ENCODE measurements at regions not wholly inside any gene's neighbourhood (a gene's known extent, or its start where the extent isn't known, plus 50 kb on each side); places are given as distances from the start of the nearest gene placed in this dataset.

DNA sequence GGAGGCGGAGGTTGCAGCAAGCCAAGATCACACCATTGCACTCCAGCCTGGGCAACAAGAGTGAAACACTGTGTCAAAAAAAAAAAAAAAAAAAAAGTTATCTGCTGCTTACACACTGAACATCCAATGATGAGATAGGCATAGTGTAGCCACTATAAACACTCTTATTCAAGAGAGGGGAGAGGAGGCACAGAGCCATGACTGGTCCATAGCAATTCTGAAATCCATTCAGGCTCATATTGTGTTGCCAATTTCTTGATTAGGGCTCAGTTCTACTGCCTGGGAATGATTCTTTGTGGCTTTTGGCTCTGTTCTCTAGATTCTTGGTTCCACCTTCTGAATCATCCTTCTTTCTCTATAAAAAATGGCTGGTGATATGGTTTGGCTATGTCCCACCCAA lies 136.1 kb downstream of the ZFP36L2 start:
- H3K4me1 Mint-ChIP-seq = peaks cover 16 to 31% (median 27%) of the 10 kb centered on the region in 4 donors
- H3K36me3 Mint-ChIP-seq = peaks cover 20 to 29% (median 22%) of the 10 kb centered on the region in 3 donors
- no peaks in the 10 kb centered on the region for H3K27me3 Mint-ChIP-seq
- no peak for DNase-seq
- no peak for ATAC-seq
- POLR2A ChIA-PET = no interaction called here
- peaks cover 0 to 12% (median 4%) of the 10 kb centered on the region in 9 donors for H3K9me3 Mint-ChIP-seq
- H3K27ac Mint-ChIP-seq = peak overlapping the region in 1 of 10 donors; percentile 53
- H3K4me3 Mint-ChIP-seq = no peak overlapping the region

DNA sequence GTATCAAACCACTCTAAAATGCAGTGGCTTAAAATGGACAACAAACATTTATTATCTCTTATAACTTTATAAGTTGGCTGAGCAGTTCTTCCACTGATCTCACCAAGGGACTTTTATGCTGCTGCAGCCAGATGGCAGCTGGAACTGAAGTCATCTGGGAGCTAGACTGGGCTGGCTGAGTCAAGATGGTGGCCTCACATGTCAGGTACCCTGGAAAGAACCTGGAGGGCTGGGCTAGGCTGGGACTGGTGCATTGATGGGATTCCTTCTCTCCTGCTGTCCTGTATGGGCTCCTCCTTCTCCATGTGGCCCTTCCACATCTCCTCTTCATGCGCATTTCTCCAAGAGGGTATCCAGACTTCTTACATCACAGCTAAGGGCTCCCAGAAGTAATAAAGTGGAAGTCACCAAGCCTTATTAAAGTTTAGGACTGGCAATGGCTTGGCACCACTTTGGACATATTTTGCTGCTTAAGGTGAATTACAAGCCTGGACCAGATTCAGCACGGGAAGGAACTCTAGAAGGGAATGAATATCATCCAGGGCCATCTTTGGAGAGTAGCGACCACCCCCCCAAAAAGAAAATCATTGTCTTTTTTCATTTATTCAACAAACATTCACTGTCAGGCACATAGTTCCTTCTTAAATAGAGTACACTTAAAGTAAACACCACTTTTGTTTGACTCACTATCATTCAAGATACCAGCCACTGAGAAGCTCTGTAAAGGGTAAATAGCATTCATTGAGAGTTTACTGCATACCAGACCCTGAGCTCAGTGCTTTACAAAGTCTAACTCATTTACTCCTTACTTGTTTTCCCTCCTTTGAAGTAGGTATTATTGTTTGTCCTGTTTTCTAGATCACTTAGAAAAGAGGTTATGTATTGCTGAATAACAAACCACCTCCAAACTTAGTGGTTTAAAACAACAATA lies 138.0 kb downstream of the ZFP36L2 start:
- Mint-ChIP-seq H3K27me3 (no peaks in the 10 kb centered on the region), H3K9me3 (peaks cover 0 to 12% (median 2%) of the 10 kb centered on the region in 9 donors), H3K27ac (no peak overlapping the region), H3K4me1 (peaks cover 25 to 49% (median 43%) of the 10 kb centered on the region in 4 donors), H3K36me3 (peaks cover 11 to 15% (median 14%) of the 10 kb centered on the region in 3 donors), H3K4me3 (no peak overlapping the region)
- POLR2A ChIA-PET = interaction anchor here (0.8 kb wide), 1 partner anchor 18 kb away, joined by 3 read pairs; no protein-coding TSS in a partner anchor
- peak in 1 of 10 donors; percentile 10 for DNase-seq
- no peak for ATAC-seq

DNA sequence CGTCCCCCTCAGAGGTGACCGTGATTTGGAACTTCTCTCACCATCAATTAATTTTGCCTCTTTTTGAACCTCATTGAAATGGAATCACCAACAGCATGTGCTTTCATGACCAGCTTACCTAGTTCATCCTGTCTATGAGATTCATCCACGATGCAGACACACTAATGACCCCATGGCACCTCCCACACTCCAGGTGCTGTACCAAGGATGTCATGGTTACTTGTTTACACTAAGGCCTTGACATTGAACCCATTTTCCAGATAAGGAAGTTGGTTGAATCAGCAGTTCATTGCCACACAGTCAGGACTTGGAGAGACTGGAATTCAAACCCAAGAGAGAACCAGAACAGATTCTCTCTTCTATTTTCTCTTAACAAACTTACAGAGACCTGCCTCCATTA lies 139.0 kb downstream of the ZFP36L2 start:
- peak overlapping the region in 5 of 10 donors; percentile 1 to 81 (median 42) for H3K27ac Mint-ChIP-seq

DNA sequence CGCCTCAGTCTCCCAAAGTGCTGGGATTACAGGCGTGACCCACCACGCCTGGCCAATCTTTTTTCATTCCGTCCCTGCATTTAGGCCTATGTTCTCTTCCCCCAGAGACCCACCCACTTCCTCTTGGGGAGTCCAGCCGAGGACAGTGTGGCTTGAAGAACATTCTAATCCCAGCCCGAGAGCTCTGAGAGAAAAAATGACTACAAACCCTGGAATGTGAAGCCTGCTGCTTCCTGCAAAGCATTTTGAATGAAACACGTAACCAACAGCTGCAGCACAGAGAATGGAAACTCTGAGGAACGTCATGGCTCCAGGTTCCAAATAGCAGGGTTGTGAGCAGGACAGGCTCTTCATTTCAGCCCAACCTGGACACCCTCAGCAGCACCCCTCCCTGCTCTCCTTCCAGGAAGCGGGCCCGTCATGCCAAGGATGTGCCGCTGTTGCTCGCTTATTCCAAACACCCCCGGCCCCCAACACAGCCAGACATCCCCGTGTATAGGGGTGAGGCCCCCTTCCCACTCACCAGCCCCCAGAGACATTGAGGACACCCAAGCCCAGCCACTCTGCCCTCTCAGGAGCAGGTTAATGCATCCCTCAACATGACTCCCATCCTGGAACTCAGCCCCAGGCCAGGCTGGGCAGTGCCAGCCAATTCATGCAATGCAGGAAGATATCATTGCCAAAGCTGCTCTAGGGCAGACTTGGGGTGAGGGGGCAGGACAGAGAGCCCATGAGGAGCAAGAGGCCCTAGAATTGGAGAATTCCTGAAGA lies 139.8 kb downstream of the ZFP36L2 start:
- Mint-ChIP-seq H3K36me3 (peaks cover 5 to 12% (median 11%) of the 10 kb centered on the region in 3 donors), H3K27me3 (no peaks in the 10 kb centered on the region), H3K4me1 (peaks cover 26 to 62% (median 53%) of the 10 kb centered on the region in 4 donors), H3K27ac (peak overlapping the region in 3 of 10 donors; percentile 60 to 62 (median 61)), H3K9me3 (peaks cover 0 to 10% (median 0%) of the 10 kb centered on the region in 9 donors), H3K4me3 (no peak overlapping the region)
- DNase-seq = peak in 1 of 10 donors; percentile 40
- POLR2A ChIA-PET = interaction anchor here (0.7 kb wide), 1 partner anchor 276 kb away, joined by 3 read pairs; no protein-coding TSS in a partner anchor
- no peak for ATAC-seq

More for the DNA sequence above, 139.0 kb downstream of the ZFP36L2 start:
- ATAC-seq (no peak), DNase-seq (no peak)
- POLR2A ChIA-PET = interaction anchor here (0.7 kb wide), 1 partner anchor 276 kb away, joined by 3 read pairs; no protein-coding TSS in a partner anchor
- peaks cover 0 to 12% (median 2%) of the 10 kb centered on the region in 9 donors for H3K9me3 Mint-ChIP-seq
- H3K4me3 Mint-ChIP-seq = peak overlapping the region in 1 of 10 donors; percentile 34
- peaks cover 8 to 12% (median 11%) of the 10 kb centered on the region in 3 donors for H3K36me3 Mint-ChIP-seq
- H3K4me1 Mint-ChIP-seq = peaks cover 28 to 57% (median 48%) of the 10 kb centered on the region in 4 donors
- no peaks in the 10 kb centered on the region for H3K27me3 Mint-ChIP-seq

DNA sequence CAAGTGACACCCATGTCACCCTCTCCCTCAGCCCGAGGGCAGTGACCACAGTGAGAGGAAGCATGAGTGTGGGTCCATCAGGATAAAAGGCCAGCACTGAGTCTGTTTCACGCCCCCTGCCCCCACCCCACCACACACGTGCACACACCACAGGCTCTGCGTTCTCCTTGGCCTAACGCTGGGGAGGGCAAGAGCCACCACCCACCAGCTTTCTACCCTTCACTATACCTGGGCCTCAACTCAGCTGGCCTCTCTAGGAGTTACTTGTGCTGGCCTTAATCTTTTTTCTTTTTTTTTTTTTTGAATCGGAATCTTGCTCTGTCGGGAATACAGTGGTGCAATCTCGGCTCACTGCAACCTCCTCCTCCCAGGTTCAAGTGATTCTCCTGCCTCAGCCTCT lies 140.5 kb downstream of the ZFP36L2 start:
- H3K4me3 Mint-ChIP-seq = peak overlapping the region in 1 of 10 donors; percentile 18
- DNase-seq (peak in 1 of 10 donors; percentile 35), ATAC-seq (no peak)
- H3K36me3 Mint-ChIP-seq = peaks cover 2 to 11% (median 9%) of the 10 kb centered on the region in 3 donors
- H3K9me3 Mint-ChIP-seq = peaks cover 0 to 8% (median 0%) of the 10 kb centered on the region in 9 donors
- H3K4me1 Mint-ChIP-seq = peaks cover 26 to 69% (median 56%) of the 10 kb centered on the region in 4 donors
- H3K27ac Mint-ChIP-seq = peak overlapping the region in 5 of 10 donors; percentile 18 to 85 (median 60)
- no peaks in the 10 kb centered on the region for H3K27me3 Mint-ChIP-seq
- POLR2A ChIA-PET = interaction anchor here (0.6 kb wide), 1 partner anchor 90 kb away, joined by 3 read pairs; no protein-coding TSS in a partner anchor

DNA sequence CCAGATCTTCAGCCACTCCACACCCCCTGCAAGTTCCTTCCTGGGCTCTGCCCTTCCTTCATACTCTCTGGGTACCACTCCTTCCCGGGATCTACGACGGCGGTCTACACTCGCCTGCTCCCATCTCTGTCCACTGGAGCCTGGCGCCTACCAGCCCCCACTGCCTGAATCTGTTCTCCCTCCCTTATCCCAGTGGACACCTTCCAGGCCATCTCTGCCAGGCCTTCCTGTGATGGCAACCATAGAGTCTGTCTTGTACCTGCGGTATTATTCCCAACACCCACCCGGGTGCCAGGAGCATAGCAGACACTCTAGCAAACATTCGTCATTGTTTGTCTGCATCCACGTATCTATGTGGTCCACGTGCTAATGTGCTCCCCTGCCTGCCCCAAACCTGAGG lies 140.9 kb downstream of the ZFP36L2 start:
- POLR2A ChIA-PET = interaction anchor here (0.6 kb wide), 1 partner anchor 89 kb away, joined by 3 read pairs; no protein-coding TSS in a partner anchor
- Mint-ChIP-seq H3K4me1 (peaks cover 26 to 71% (median 57%) of the 10 kb centered on the region in 4 donors), H3K36me3 (peaks cover 2 to 6% (median 5%) of the 10 kb centered on the region in 3 donors), H3K27ac (peak overlapping the region in 9 of 10 donors; percentile 18 to 90 (median 67)), H3K27me3 (no peaks in the 10 kb centered on the region), H3K4me3 (peak overlapping the region in 4 of 10 donors; percentile 8 to 54 (median 32)), H3K9me3 (peaks cover 0 to 5% (median 0%) of the 10 kb centered on the region in 9 donors)
- ATAC-seq (no peak), DNase-seq (peak in 1 of 10 donors; percentile 63)

DNA sequence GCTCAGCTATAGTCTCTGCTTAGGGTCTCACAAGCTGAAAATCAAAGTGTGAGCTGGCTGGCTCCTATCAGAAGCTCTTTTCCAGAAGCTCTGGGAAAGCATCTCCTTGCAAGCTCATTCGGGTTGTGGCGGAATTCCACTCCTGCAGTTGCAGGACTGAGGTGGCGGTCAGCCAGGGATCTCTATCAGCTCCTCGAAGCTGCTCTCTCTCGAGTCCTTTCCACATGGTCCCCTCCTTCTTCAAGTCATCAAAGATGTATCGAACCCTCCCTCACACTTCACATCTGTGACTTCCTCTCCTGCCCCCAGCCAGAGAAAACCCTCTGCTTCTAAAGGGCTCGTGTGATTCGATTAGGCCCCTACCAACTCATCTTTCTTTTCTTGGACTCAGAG lies 141.7 kb downstream of the ZFP36L2 start:
- Mint-ChIP-seq H3K4me1 (peaks cover 31 to 79% (median 62%) of the 10 kb centered on the region in 4 donors), H3K9me3 (no peaks in the 10 kb centered on the region), H3K4me3 (peak overlapping the region in 1 of 10 donors; percentile 20), H3K27me3 (no peaks in the 10 kb centered on the region), H3K27ac (peak overlapping the region in 6 of 10 donors; percentile 44 to 85 (median 76)), H3K36me3 (peaks cover 0 to 4% (median 2%) of the 10 kb centered on the region in 3 donors)
- POLR2A ChIA-PET = no interaction called here
- DNase-seq (peak in 1 of 10 donors; percentile 24), ATAC-seq (no peak)

DNA sequence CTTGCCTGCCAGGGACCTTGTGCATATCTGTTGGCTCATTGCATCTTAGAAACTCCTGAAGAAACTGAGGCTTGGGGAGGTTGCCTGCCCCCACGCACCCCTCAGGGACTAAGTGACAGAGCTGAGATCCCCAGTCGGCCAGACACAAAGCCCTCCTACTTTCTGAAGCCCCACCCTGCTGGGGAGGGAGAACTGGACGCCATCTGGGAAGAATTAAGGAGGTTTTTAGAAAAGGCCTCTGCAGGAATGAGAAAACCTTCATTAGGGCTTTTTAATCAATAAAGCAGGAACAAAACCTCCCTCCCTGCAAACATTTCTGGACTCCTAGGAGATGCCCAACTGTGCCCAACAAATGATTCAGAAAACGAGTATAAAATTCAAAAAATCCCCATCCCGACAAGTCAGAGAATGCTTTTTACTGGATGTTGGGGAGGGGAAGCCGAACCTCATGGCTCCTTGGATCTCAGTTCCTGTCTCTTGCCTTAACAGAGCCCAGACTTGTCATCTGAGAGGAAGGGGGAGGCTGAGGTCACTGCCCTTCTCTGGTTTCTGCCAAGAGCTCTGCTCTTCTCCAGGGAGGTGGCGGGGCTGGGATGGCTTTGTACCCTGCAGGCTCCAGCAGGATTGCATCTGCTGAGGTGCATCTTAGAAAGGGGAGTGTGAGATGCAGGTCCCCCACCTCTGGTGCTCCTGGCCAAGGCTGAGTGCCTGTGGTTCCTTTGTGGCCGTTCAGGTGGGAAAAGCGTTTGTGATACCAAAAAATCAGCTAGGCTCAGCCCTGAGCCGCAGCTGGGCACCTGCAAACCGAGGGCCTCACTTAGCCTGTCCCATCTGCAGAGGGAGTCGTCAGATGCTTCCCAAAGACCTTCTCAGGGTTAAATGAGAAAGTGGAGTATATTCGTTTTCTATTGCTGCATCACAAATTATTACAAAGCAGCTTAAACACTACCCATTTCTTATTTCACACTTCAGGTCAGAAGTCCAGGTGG lies 142.4 kb downstream of the ZFP36L2 start:
- ATAC-seq = no peak
- DNase-seq = peak in 1 of 10 donors; percentile 36
- no peak overlapping the region for H3K4me3 Mint-ChIP-seq
- H3K36me3 Mint-ChIP-seq = peaks cover 0 to 4% (median 2%) of the 10 kb centered on the region in 3 donors
- peaks cover 32 to 82% (median 66%) of the 10 kb centered on the region in 4 donors for H3K4me1 Mint-ChIP-seq
- H3K9me3 Mint-ChIP-seq = no peaks in the 10 kb centered on the region
- peak overlapping the region in 5 of 10 donors; percentile 1 to 80 (median 67) for H3K27ac Mint-ChIP-seq
- H3K27me3 Mint-ChIP-seq = no peaks in the 10 kb centered on the region
- POLR2A ChIA-PET = no interaction called here

DNA sequence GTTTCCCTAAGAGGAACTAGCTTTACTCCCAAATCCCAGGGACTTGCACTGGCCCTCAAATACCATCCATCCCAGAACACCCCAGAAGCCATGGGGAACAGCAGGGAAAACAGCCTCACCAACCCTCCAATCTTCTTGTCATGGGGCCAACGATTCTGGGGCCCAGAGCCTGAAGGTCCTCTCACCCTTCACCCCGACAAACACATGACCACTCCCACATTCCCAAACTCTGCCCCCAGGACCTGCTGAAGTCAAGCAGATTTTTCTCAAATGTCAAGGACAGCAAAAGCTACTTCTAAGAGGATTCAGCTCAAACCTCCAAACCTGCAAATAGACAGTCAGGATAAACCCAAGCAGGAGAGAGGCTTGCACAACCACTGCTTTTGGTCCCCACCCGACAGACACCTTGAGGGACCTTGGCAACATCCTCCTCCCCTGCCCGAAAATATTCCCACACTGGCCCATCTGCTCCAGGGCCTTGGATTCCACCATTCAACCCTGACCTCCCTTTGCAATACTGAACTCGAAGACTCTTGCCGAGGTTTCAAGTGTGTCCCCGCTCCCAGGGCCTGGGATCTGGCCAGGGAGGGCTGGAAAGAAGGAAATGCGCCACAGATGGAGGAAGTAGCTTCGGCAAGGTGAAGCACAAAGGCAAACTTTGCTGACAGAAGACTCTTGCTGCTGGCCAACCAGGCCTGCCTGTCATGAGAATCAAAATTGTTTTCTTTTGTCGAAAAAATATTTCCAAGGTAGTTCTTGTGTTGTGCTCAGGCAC lies 143.3 kb downstream of the ZFP36L2 start:
- Mint-ChIP-seq H3K36me3 (peaks cover 0 to 2% (median 0%) of the 10 kb centered on the region in 3 donors), H3K4me1 (peaks cover 29 to 77% (median 66%) of the 10 kb centered on the region in 4 donors), H3K27me3 (no peaks in the 10 kb centered on the region), H3K4me3 (no peak overlapping the region), H3K27ac (peak overlapping the region in 7 of 10 donors; percentile 1 to 74 (median 26)), H3K9me3 (no peaks in the 10 kb centered on the region)
- ATAC-seq (no peak), DNase-seq (peak in 1 of 10 donors; percentile 24)
- POLR2A ChIA-PET = no interaction called here

DNA sequence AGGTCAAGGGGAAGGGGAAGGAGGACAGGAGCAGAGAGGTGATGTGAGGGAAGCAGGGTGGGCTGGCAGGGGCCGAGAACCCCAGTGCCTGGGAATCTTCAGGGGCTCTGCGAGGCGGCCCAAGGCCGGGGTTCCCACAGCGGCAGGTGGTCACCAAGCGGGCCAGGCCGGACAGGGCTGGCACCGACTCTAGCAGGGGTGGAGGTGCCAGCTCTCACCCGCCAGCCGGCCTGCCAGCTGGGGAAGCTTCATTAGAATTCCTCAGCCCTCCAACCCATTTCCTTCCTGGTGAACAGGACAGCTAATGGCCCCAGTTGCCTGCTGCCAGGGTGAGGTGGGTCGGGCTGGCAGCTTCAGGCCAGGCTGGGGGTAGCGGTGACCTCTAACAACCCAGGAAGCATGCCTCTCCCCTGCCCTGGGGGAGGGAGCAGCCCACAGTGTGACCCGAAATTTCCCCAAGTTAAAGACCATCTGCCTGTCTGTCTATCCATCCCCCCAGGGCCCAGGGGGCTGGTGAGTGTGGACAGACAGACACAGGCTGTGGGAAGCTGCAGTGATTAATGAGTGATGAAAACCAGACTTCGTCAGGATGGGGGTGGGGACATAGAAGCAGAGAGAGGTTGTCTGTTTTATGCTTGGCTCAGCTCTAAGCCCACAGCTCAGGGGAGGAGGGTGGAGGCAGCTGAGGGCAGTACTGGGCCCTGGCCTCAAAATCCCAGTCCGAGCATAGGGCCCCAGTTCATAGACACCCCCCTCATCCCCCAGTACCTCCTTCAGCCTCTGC lies 144.1 kb downstream of the ZFP36L2 start:
- no peak overlapping the region for H3K4me3 Mint-ChIP-seq
- no peaks in the 10 kb centered on the region for H3K27me3 Mint-ChIP-seq
- POLR2A ChIA-PET = no interaction called here
- DNase-seq = peak in 1 of 10 donors; percentile 26
- H3K36me3 Mint-ChIP-seq = no peaks in the 10 kb centered on the region
- peaks cover 32 to 76% (median 65%) of the 10 kb centered on the region in 4 donors for H3K4me1 Mint-ChIP-seq
- no peak for ATAC-seq
- H3K27ac Mint-ChIP-seq = peak overlapping the region in 6 of 10 donors; percentile 1 to 88 (median 59)
- H3K9me3 Mint-ChIP-seq = no peaks in the 10 kb centered on the region

Measured in naive thymus-derived CD8-positive, alpha-beta T cell (primary cell).